ENCODE measurements at regions not wholly inside any gene's neighbourhood (a gene's known extent, or its start where the extent isn't known, plus 50 kb on each side); places are given as distances from the start of the nearest gene placed in this dataset.

DNA sequence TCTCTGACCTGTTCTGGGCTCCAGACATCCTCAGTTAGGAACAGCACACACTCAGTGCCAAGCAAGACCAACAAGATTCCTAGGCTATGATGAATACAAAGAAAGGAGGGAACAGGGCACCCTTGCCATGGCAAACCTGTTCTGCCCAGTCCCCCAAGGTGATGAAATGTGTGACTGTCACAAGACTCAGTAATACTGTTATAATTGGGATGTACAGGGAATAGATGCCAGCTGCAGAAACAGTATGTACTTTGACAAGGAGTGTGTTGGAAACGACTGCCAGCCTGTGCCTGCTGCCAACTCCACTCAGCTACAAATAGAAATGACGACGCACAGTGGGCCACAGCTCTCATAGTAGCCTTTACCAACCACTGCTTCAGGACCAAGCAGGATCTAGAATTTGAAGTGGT is 453.0 kb downstream of the EFNA5 start:
- no peak for DNase-seq (ENCODE audit: low read depth in 2 of 2)

DNA sequence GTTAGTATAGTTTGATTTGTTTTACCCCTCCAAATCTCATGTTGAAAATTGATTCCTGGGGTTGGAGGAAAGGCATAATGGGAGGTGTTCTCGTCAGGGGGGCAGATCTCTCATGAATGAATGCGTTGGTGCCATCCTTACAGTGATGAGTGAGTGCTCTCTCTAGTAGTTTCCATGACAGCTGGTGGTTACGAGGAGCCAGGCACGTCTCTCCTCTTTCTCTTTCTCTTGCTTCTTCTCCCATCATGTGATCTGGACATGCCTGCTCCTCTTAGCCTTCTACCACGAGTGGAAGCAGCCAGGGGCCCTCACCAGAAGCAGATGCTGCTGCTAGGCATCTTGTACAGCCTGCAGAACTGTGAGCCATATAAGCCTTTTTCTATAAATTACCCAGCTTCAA is 454.1 kb downstream of the EFNA5 start:
- no peak for DNase-seq (ENCODE audit: low read depth in 2 of 2)

DNA sequence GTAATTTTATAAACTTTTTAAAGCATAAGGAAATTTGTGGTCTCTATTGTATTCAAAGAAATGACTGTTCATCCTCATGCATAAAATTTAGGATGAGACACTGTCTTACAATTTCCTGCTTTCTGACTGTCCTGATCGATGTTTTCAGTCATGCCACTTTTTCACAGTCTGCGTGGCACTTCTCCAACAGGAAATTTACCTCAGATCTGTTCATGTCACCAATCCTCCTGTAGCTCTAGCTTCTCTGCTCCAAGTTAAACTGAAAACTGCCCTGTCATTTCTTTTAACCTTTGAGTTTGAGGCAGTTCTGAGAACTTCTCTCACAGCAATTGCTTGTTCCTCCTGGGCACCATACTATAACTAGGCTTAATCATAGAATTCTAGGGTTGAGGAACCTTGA is 455.1 kb downstream of the EFNA5 start:
- no peak for DNase-seq (ENCODE audit: low read depth in 2 of 2)

DNA sequence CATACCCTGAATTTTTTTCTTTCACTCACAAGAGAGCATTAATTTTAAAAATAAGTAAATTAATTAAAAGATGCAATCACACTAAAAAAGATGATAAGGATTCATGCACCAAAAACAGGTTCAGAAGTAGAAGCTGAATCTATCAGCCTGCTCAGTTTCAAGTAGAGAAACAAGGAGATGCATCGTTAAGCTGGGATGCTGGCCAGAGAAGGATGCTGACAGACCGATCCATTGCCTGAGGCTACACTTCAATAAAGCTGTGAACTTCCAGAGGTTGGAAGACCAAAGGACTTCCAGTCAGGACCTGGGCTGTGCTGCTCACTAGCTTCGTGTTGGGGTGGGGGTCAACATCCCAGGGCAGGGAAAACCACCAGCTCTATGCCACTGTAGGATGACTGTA is 457.7 kb downstream of the EFNA5 start:
- DNase-seq (ENCODE audit: low read depth in 2 of 2), result no peak

DNA sequence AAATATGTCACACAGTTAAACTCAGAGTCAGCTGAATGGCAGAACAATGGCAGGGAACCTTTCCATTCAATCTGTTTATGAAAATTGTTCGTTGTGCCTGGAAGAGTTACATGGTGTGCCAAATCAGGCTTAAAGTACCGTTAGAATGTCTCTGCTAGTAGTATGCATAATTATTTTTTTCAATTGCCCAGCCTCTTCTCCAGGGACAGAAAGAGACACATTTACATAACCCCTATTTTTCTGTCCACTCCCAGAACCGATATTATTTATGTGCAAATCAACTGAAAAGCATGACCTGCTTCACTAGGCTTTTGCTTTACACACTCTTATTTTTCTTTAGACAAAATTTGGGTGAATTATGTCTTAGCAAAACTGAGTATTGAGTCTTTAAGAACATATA is 459.1 kb downstream of the EFNA5 start:
- no peak for DNase-seq (ENCODE audit: low read depth in 2 of 2)

DNA sequence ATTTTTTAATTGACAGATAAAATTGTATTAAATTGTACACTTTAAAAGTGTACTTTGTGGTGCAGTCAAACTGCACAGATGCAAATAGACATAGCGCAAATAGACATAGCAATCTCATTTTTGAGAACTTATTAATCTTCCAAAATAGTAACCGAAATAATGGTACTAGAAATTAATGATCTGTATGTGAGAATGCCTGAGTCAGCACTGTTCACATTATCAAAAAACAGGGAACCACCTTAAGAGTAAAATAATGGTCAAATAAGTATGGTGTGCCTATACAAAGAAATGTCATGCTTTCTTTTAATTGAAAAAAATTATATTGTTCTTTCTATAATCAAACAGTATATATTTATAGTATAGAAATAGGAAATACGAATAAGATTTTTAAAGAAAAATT is 461.9 kb downstream of the EFNA5 start:
- no peak for DNase-seq (ENCODE audit: low read depth in 2 of 2)

DNA sequence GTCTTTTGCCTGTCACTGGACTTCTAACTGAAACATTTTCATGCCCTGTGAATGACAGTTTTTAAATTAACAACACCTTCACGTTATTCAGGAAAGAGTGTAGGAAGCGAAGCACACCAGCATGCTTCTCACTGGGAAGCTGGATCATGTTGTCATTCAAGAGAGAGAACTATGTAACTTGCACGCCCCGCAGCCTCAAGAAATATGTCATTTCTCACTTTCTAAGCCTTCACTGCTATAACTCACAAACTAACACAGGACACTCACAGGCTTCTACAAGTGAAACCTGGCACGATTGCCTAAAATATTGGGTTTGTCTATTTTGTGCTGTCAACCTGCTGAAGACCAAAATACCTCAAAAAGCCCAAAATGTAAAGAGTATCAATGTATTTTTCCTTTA is 466.3 kb downstream of the EFNA5 start:
- DNase-seq (ENCODE audit: low read depth in 2 of 2), result no peak

DNA sequence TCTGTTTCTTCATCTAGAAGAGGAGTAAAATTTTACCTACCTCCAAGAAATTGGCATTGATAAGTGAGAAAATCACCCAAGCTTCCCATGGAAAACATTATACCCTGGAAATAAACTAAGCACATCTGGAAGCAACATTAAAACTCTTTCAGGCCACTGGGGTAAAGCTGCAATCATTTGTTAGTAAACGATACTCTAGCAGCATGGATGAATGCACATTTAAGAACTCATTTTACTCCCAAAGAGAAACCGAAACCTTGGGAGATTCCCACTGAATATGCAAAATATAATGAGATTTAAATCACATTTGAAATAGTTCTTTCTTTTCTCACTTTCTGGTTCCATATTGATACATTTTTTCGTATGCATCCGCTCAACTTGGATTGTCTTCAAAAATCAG is 467.5 kb downstream of the EFNA5 start:
- DNase-seq (ENCODE audit: low read depth in 2 of 2), result no peak

DNA sequence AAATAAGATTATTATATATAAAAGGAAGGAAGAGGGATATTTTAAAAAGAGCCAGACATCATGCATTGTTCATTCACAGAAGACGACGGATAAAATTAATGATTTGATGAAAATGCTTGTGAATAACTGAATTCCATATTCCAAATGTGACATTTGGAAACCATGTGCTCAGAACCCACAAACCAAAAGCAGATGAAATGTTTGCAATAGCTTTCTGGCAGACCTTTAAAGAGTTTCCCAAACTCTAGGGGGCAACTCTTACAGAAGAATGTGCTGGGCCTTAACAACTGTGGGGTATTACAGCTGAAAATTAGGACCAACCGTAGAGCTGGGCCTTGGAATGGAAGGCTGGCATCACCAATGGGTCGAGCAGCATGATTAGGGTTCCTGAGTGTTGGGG is 471.0 kb downstream of the EFNA5 start:
- DNase-seq (ENCODE audit: low read depth in 2 of 2), result no peak

DNA sequence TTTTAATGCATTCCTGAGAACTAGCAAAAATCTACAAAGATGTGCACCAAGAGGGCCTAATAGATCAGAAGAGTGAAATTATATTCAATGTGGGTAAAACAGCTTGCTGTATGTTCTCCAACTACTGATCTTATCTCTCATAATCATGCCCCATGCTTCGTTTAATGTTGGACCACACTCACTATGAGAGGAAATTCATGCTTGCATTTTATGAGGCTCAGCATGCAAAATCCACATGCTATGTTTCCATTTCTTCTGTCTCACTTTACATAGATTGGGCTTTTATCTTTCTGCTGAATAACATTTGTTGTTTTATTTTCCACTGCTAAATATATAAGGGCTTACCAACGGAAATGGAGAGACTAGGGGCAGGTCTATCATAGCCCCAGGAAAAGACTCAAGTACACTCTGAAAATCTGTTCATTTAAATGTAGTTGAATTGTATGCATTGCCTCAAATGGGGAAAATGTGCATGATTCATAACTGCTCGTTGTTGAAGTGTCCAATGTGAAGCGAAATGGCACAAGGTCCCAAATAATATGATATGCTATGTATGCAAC is 474.2 kb downstream of the EFNA5 start:
- no peak for DNase-seq (ENCODE audit: low read depth in 2 of 2)

DNA sequence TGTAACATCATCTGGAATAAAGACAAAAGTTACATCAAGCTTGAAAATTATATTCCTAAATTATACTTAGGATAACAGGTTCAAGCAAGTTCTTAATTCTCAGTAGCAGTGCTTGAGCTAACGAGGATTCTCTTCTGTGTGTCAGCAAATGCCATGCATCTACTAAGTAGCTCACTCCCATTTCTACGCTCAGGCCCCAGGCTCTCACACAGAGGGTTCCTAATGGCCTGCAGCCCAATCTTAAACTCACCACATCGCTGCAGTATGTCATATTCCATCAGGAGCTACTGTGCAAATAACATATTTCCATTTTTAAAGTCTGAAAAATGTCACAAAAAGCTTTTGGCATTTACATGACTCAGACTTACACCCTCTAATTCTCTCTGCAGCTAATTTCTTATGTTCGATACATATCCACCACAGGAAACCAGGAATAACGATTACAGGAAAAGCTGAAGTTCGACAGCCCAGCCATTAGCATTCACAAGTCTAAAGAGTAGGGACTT is 474.8 kb downstream of the EFNA5 start:
- no peak for DNase-seq (ENCODE audit: low read depth in 2 of 2)

DNA sequence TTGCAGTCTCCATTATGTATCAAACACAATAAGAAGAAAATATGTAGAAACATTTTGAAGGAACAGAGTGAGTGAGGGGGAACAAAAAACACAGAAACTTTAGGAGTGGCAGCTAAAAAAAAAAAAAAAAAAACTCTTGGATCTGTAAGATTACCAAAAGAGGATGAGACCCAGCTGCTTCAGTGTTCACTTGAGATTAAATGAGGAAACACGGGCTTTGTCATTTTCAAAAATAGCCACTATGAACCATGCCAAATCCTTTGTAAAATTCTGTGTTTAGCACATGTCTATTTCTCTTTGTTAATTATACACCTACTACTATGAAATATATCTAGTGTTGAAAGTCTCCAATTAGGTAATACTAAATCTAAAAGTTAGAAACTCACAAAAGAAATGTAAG is 485.9 kb downstream of the EFNA5 start:
- no peak for DNase-seq (ENCODE audit: low read depth in 2 of 2)

DNA sequence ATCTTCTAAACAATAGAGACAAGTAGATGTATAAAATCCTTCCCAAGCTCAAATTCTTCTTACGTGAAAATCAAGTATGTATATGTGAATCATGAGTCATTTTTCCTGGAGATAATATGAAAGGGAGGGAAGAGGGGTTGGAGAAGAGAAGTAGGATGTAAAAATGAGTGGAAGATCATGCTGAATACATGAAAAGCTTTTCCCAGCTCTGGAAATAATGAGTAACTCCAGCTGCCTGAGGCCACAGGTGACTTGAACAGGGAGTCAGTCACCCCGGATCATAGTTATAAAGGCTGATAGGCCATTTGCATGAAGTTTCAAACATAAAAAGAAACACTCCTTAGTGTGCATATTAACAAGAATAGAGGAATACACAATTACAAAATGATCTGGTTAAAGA is 486.7 kb downstream of the EFNA5 start:
- DNase-seq (ENCODE audit: low read depth in 2 of 2), result no peak

DNA sequence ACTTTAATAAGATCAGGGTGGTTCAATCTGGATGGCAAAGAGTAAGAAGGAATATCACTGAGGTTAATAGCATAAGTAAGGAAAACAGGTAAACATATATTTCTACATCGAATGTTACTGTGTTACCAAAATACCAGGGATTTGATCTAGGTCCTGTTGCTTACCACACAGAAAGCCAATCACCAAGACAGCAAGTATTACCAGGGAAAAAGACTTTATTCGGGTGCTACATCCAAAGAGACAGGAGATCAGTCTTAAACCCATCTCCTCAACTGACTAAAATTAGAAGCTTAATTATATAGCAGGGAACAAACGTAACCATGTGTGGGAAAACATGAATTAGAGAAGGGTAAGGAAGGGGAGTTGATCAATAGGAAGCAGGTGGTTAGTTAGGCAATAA is 500.1 kb downstream of the EFNA5 start:
- DNase-seq (ENCODE audit: low read depth in 2 of 2), result no peak

DNA sequence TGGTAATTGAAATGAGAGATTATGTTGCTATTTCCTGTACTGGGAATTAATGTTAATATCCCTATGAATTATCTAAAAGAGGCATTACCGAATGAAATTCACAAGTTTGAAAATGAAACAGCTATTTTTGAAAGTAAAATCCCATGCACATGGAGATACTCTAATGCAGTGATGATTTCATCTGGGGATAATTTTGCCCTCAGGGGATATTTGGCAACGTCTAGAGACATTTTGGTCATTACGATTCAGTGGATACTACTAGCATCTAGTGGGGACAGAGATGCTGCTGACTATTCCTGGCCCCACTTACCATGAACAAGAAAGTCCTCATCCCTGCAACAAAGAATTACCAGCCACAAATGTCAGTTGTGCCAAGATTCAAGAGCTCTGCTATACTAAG is 500.9 kb downstream of the EFNA5 start:
- no peak for DNase-seq (ENCODE audit: low read depth in 2 of 2)

DNA sequence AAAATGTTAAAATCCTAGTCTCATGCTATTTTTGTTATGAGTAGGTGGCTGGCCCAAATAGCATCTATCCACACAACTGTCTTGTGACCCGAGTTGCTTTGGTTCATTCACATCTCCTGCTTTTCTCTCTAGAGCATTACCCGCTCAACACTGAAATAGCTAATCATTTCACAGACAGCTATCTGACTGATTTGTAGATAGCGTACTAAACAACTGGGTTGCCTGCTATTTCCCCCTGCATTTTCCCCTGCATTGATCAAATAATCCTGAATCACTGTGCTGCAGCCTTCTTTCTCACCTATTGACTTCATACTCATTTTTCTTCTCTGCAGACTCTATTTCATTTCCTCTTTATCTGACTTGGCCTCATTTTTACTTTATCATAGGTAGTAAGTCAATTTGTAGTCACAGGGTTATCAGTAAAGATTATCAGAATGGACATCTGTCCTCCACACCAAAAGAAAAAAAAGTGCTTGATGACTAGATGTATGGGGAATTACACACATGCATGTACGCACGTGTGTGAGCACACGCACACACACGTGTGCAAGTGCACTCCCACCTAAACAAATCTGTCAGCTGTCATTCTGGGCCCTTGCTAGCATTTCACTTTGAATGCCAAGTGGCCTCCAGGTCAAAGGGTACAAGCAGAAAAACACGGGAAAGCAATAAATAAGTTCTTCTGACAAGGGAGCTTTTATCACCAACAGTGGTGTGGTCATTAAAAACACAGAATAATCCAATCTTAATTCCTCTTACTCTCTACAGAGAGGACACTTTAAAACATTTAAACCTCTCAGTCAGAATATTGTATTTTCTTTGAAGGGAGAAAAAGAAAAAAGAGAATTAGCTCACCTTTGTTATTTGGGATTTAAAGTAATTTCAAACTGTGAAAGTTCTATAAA is 501.6 kb downstream of the EFNA5 start:
- no peak for DNase-seq (ENCODE audit: low read depth in 2 of 2)

DNA sequence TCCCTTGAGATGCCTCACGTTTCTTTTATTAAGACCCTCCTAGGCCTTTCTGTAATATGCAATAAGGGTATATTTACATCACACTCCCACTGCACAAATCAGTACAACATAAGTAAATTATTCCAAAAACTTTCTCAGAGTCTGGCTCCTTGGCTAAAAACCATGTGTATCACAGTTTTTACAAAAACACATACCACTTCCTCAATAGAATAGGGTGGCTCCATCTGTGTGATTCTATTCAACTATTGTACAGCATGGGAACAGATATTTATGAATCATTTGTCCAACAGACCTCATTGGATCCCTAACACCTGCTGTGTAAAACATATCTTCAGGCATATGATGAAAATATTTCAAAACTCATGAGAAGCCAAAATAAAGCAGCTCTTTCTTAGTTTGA is 502.7 kb downstream of the EFNA5 start:
- DNase-seq (ENCODE audit: low read depth in 2 of 2), result no peak

DNA sequence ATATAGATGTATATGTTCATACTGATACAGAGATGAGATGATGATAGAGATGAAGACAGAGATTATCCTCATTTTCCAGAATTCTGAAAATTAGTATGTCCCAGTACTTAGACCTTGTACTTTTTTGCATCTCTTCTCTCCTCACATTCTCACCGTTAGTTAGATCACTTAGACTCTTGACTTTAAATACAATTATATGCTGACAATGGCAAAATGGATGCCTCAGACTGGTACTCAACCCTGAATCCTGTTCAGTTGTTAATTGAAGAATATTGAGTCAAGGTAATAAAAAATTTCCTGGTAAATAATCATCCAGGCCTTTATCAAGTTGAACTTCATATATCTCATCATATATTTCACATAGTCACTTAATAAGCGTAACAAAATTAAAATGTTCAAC is 505.4 kb downstream of the EFNA5 start:
- DNase-seq (ENCODE audit: low read depth in 2 of 2), result no peak

DNA sequence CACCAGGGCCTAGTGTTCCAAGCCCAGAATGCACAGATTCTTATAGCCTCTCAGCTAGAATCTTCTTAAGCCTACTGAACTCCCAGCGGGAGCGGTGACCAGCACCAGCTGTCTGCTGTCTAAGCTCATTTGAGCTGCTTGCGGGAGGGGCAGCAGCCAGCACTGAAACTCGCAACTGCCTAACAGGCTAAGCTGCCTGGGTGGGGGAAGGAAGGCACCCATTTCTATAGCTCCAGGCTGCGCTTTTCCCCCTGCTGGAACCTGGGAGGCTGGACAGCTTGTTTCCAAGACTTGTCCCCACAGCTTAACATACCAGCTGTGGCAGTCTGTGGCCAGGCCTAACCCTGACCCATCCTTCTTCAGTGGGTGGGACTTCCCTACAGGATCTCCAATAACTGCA is 512.9 kb downstream of the EFNA5 start:
- DNase-seq (ENCODE audit: low read depth in 2 of 2), result no peak

DNA sequence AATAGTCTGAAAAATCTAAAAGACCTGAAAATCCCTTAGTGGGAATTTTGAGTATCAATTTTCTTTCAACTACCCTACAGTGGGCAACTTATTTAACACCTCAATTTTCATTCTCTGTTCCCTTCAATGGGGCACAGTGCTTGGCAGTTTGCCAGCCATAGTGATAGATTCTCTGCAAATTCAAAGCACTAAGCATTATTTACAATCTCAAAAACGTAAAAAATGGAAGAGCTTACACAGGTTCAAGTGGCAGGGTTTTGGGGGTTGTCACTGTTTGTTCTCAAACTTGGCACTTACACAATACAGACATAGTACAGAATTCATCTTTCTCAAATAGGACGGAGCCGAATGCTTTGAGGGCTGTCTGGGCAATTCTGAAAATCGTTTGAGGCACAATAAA is 515.0 kb downstream of the EFNA5 start:
- no peak for DNase-seq (ENCODE audit: low read depth in 2 of 2)

DNA sequence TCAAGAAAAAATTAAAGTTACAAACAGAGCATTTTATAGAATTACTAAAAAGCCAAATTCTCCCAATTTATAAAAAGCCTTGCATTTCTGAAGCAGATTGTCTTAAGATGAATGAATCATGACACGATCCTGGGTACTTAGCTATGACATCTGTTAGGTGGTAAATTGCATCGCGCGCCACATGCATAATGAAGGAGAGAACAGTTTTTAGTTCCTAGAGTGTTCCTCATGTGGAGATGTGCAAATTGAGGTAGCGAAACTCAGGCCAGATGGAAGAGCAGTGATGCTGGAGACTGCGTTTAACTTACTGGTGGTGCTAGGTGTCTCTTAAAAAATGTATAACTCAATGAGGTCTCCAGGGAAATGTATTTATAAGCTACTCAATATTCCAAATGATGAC is 516.1 kb downstream of the EFNA5 start:
- no peak for DNase-seq (ENCODE audit: low read depth in 2 of 2)

DNA sequence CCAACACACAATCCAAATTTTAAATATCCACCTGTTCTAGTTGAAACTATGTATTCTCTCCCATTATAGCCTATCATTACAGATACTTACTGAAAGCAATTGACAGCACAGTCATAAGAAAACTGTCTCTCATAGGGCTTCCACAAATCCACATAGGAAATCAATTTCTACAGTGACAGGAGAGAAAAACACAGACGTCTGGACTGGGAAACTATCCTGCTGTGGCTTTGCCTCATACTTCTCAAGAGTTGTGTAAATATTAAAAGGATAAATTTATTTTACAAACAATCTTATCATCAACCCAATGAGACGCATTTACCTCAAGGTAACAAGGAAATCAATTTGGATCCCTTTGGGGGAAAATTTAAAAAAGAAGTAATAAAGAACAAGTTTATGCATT is 517.5 kb downstream of the EFNA5 start:
- no peak for DNase-seq (ENCODE audit: low read depth in 2 of 2)

DNA sequence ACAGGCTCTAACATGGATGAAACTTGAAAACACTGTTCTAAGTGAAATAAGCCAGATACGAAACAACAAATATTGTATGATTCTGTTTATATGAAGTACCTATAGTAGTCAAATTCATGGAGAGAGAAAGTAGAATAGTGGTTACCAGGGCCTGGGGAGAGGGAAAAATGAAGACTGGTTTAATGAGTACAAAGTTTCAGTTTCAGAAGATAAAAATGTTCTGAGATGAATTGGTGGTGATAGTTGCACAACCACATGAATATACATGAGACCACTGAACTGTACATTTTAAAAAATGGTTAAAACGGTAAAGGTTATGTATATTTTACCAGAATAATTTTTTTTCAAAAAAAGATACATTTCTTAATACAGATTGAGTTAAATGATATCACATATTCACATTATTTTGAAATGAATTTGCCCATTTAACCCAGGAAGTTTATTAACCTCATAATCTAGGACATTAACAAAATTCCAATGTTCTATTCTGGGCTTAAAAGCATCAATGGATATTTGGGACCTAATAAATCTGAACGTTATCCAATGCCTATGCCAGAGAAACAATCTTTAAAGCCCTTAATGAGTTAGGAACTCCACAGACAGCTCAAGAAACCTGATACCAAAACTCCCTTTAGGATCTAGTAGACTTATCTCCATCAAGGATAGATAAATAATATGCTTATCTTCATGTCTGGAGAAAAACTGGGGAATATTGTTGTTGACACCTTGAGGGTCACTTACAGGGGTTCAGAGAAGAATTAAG is 521.3 kb downstream of the EFNA5 start:
- DNase-seq (ENCODE audit: low read depth in 2 of 2), result no peak

Measured in stimulated activated CD4-positive, alpha-beta T cell treated with anti-CD3 and anti-CD28 coated beads, Interleukin-4, amount 100 ng/mL, for 48 hours (primary cell).